Activated T-helper 1 cell treated with Interleukin-2 at 50 U/mL for 16 hours (primary cell): ENCODE measurements at regions not wholly inside any gene's neighbourhood (a gene's known extent, or its start where the extent isn't known, plus 50 kb on each side); places are given as distances from the start of the nearest gene placed in this dataset.
"Not testable (repeated sequence)": the region's sequence is repeated elsewhere in the genome, so short reads cannot be mapped to it uniquely, and the experiment has no call there.

ENCODE experiments used
- DNase-seq: peaks from one replicate; pipeline ENCODE4 v3.0.0-alpha.2; 2020; ENCODE audit warnings: low read depth

DNA sequence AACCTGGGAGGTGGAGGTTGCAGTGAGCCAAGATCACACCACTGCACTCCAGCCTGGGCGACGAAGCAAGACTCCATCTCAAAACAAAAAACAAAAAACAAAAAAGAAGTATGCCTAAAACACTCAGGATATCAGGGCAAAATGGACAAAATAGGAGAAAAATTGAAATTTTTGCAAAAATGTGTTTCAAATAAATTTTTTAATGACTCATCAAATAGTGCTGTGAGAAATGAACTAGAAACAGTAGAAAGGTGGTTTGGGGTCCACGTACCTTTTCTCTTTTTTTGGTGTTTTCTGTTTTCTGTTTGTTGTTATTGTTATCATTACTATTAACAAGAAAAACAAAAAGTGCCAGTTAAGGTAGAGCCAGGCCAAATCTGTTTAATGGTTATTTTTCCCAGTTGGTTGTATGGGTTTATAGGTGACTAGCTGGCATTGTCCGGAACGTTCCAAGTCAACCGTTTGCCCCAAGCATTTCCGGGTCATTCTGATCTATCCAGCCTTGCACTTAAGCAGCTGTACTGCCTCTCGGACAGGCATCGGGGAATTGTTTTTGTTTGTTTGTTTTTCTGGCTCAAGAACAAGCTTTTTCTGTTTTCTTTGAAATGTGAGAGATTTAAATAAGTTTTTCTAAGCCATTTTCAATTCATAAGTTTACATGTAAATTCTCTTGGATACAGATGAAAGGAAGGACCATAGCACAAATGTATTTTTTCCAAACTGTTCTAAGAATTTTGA is 157.0 kb upstream of the NEBL start:
- no peak for DNase-seq

DNA sequence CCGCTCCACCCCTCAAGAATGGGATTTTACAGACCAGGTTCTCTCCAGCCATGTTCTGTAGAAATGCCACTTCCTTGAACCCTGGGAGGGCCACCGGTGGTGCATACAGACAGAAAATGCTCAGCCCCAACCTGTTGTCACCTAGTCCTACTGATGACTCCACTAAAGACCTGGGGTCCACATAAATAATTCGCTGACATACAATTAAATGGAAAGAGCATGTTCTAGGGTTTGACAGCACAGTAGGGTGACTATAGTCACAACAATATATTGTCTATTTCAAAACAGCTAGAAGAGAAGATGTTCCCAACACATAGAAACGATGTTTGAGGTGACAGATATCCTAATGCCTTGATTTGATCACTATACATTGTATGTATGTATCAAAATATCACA is 155.6 kb upstream of the NEBL start:
- DNase-seq, result no peak

DNA sequence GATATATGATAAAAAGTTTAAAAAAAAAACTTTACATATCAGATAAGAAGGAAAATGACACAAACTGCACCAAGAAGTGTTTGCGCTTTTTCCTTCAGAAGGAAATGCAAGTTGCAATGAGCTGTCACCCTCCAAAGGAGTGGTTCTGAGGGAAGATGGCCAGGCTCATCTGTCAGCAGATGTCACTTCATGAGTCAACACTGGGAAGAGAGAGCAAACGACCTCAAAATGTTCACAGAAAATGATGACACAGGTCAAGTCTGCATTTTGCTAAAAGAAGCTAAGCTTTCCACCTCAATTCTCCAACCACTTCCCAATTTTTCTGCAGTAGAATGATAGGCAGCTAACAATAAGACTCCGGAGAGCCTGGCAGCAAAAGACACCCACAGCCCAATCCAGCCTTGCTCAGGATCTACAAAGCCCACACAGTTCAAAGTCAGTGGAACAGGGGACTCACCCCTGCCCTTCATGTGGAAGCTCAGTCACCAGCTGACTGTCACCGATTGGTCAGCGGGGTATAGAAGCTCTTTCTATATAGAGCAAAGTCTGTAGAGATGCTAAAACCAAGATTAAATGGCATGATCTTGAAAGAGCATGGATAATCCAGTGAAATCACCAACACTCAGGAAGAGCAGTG is 155.1 kb upstream of the NEBL start:
- DNase-seq, result no peak

DNA sequence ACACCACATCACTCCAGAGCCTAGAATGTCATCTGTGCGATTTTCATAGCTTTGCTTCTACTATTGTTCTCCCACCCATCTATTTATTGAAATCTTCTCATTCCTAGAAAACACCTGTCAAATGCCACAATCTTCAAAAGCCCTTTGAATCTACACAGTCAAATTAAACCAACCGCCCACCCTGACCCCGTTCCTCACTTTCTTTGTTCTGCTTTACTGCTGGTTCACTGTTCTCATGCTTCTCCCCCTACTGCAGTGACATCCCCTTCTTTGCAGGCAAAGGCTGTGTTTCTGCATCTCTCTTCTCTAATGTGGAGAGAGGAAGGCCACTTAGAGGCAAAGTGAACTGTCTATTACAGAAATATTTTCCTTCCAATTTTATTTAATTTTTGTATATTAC is 152.4 kb upstream of the NEBL start:
- no peak for DNase-seq

DNA sequence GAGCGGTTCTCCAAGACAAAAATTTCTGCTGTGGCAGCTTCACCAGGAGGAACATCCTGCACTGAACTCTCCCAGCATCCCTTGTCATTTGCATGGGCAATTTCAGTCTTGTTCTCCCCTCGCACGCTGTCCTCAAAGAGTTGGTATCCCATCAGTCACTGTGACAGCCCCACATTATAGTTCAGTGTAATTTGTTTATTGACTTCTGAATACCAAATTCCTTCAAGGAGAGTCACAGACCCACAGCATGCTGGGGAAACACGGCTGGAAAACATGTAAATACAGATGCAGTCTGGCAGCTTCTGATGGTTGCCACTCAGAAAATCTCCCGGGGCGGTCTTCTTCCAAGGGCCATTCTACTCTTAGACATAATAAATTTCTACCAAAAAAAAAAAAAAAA is 151.0 kb upstream of the NEBL start:
- no peak for DNase-seq

DNA sequence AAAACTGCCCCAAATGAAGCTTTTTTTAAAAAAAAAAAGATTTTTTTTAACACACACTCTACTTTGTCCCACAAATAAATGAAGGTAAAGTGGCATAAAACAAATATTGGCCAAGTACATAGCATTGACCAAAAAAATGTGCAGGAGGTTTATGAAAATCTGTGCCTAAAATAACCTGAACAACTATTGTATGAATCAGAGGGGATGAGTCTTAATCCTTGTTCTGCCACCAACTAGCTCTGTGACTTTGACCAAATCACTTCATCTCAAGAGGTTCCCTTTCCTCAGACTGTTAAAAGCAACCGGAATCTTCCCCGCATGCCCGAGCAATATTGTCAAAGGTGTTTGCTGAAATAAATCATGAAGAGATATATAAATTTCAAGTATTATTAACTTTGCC is 150.4 kb upstream of the NEBL start:
- DNase-seq, result no peak

DNA sequence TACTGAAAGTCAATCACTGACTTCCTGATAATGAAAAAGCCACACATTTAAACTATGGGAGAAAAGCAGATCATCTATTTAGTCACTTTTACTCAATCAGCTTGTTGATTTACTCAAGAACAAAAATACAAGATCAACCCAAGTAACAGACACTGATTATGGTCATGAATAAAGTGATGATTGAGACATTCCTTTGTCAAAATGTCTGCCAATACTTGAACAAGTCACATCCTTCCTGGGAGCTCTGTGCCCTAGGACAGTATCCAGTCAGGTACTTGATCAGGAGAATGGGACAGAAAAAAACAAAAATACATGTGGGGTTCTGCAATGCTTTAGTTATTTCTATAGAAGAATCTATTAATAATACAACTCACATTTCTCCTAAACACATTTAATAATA is 150.0 kb upstream of the NEBL start:
- no peak for DNase-seq

DNA sequence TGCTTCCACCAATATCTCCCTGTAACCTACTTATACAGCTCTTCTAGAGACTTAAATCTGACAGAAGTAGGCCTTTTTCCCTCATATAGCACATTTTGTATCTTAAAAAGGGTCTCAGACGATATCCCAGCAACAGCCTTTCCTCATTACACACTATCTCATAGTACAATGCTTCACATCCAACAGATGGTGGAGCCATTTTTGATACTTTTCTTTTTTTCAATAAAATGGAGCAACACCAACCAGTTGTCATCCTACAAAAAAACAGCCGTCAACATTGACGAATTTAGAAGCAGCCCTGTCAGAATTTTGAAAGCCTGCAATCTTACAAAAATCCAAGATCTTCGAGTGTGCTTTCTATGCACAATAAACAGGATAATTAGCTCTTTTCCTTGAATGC is 145.9 kb upstream of the NEBL start:
- no peak for DNase-seq

DNA sequence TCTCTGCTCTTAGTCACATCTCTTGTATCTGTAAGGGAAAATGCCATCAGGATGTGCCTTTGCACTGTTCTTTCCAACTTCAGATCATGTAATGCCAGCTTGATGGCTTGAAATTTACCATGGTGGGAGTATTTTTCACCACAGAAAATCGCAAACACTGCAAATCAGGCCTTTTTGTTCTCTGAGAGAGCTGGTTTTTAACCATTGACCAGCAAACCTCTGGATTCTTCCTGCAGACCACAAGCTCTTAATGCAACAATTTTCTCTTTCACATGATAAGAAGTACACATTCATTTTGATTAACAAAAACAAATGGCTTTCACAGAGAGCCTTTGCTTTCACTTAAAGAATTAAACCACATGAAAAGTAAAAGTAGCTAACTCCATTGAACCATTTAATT is 145.4 kb upstream of the NEBL start:
- no peak for DNase-seq

DNA sequence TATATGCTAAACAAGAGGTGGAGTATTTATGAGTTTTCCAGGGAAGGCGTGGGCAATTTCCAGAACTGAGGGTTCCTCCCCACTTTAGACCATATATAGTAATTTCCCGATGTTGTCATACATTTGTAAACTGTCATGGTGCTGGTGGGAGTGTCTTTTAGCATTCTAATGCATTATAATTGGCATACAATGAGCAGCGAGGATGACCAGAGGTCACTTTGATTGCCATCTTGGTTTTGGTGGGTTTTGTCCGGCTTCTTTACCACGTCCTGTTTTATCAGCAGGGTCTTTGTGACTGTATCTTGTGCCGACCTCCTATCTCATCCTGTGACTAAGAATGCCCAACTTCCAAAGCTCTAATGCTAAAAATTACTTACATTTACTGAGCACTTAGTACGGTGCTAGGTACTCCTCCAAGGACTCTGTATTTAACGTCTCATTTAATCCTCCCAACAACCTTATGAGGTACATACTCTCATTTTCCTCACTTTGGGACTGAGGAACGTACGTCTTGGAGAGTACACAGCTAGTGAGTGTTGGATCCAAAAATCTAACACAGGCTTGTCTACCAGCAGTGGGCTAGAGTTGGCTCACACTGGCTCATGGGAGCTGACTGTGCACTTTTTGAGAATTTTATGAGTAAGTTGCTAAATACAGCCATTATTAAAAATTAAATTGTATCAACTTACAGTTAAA is 144.8 kb upstream of the NEBL start:
- no peak for DNase-seq

DNA sequence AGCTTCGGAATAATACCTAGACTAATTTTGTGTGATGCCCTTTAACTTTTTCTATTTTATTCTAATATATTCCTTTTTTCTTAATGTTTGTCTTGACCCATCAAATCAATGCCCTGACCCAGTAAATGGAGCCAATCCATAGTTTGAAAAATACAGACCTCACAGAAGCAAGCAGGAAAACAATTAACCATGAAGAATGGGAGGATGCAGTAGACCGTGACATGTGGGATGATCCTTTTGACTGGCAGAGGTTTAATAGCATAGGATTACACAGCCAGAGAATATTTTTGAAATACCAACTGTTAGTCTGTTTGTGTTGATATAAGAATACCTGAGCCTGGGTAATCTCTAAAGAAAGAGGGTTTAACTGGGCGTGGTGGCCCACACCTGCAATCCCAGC is 142.6 kb upstream of the NEBL start:
- DNase-seq, result no peak

DNA sequence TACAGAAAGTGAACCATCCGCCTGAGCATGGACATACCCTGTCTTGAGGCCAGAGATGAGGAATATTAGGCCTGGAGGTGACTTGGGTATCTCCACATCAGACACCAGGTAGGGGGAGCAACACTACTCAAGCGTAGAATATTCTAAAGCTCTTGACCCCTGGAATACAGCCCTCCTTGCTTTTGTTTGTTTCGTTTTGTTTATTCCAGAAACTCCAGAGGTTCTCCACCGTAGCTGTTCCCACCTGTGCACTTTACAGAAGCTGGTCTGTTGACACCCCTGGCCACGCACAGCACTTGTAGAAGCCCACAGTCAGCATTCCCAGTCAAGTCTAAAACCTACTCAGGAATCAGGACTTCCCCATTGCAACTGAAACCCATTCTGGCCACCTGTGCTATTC is 139.6 kb upstream of the NEBL start:
- no peak for DNase-seq

DNA sequence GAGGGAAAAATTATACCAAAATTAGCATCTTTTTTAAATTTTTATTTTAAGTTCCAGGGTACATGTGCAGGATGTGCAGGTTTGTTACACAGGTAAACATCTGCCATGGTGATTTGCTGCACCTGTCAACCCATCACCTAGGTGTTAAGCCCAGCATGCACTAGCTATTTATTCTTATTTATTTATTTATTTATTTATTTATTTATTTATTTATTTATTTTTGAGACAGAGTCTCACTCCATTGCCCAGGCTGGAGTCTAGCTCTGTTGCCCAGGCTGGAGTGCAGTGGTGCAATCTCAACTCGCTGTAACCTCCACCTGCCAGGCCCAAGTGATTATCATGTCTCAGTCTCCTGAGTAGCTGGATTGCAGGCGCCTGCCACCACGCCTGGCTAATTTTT is 137.7 kb upstream of the NEBL start:
- not testable (repeated sequence) for DNase-seq

DNA sequence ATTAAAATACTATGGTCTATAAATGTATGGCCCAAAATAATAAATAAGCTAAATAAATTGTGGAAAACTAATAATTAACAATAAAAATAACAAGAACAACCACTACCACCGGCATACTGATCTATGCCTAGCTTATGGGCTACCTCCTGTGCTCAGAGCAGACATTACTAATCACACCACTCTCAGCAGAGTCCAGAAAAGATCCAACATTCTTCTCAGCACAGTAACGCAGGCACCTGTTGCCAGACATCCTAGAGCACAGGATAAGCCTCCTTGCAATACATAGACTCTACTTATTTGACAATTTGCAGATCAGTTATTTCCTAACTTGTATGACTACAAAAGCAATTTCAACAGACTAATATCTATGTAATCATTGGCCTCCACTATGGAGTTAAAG is 137.1 kb upstream of the NEBL start:
- no peak for DNase-seq

DNA sequence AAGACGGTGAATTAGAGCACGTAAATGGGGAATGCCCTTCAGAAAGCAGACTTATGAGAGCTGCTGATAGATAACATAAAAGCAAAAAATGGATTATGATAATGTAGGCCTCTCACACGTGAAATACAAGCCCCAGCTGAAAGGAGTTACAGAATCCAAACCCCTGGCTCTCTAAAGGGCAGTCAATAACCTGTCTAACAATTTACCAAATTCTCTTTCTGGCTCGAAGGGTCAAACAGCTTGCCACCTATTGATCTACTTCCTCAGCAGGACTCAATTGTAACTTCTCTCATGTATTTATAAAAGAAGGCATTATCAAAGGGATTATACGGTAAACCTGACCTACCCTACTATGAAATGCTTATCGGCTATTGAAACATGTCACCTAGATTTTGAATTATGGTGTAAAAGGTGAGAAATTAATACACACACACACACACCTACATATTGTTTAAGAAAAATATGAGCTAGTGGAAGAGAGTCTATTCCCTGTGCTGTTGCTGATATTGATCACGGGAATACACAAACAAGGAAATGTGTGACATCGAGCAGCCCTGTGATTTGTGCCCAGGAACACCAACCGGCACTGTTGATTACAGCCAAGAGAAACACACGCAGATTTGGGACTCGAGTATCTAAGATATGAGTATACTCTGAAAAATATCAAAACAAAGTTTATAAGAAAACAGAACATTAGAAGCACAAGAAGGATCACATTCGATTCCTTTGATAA is 135.6 kb upstream of the NEBL start:
- DNase-seq, result no peak

DNA sequence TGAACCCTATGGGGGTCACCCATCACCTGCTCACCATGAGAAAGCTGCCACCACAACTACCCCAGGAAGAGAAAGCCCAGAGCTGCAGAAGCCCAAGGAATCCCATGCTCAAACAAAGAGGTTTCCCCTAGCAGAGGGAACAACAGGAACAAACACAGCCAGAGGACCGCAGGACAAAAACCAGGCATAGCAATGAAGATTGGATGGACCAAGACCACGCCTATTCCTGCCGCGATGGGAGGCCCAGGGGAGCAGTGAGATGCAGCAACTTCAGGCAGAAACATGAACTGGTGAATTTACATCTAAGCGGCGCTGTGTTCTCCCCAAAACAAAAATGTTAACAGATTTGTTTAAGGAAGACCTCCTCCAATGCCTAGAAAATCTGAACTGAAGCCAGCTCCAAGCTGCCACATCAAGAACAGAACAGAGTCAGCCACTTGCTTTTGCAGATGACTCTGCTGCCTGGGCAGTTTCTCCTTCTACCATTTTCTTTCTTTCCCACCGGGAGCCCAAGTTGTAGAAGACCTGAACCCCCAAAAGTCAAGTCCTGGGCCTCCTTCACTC is 134.2 kb upstream of the NEBL start:
- no peak for DNase-seq

DNA sequence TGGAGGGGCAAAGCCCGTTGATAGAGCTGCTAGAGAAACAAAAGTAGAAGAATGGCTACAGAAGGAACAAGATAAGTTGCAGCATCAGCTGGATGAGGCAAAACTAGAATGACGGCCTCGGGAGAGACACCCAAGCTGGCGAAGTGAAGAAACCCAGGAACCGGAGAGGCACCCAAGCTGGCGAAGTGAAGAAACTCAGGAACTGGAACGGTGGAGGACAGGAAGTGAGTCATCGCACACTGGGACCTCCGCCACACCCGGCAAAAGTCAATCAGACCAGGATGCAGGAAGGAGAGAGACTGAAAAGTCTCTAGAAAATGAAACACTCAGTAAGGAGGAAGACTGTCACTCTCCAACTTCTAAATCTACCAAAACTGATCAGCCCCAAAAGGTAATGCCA is 133.0 kb upstream of the NEBL start:
- no peak for DNase-seq

DNA sequence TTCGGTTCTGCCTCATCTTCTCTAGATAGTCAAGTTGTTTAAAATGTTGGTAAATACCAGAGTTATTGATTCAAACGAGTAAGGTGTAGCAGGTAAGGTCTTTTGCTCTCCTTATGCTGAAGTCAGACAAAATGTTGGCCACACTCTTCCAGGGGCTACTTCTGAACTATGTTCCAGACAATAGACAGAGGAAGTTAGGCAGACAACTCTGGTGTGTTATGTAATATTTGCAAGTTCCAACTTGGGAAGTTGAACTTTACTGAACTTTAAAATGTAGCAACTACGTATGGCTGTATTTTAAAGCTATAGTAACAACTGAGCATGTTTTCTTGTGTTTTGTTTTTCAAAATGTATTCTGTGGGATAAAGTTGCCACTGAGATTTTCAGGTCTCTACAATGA is 125.7 kb upstream of the NEBL start:
- DNase-seq, result no peak

DNA sequence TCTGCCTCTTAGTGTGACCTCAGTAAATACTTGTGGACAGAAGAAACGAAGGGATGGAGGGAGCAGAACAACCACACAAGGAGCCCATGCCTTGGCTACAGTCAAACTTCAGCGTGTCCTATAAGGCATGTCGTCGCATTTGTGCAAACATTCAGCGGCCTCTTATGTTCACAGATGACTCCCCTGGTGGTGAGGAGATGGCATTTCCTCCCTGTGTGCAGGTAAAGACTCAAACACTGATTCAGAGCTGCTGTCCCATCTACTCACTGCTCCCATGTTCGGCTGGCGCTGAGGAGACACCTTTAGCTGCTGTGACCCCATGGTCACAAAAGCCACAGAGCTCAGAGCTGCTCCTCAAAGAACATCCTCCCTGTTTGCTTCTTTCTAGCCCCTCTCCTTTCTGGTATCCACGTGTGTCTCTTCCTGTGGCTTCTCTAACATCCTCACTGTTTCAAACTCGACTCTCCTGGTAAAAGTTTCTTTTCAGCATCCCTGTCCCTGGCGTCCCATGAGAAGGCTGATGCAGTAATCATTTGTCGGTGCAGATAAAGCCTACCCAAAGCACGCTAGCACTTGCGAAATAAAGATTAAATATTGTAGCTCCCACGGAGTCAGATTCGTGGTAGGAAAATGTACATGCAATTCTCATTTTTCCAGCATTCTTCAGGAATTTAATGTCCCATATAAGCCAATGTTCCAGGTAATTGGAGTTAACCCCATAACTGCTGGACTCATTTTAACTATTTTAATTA is 124.9 kb upstream of the NEBL start:
- no peak for DNase-seq

DNA sequence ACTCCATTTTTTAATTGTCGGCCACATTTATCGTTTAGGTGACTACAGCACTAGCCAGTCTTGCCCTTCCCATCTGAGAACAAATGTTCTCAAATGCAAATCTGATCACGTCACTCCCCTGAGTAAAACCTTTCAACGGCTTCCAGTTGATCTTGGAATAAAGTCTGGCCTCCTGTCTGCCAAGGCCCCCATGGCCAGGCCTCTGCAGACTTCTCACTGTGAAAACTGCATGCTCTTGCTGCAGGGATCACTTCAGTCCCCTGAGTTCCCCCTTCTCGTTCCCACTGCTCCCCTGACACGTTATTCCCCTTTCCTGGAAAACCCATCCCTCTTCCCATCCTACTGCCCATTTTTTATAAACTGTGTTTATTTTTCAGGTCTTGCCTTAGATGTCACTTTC is 124.1 kb upstream of the NEBL start:
- no peak for DNase-seq

DNA sequence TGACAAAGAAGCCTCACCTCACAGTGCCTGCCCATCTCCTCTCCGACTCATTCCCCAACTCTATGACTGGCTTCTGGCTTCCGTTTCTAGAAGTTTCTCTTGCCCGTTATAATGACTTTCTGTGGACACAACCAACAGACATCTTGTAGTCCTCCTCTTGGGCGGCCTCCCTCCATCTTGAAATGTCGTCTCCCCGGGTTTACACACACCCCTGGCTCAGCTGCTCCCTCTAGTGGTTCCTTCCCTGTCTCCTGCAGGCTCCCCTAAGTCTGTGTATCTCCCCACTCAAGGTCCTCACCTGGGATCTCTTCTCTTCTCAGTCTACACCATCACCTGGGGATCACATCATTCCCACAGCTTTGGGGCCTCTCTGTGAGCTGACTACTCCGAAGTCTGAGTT is 123.4 kb upstream of the NEBL start:
- DNase-seq, result no peak

DNA sequence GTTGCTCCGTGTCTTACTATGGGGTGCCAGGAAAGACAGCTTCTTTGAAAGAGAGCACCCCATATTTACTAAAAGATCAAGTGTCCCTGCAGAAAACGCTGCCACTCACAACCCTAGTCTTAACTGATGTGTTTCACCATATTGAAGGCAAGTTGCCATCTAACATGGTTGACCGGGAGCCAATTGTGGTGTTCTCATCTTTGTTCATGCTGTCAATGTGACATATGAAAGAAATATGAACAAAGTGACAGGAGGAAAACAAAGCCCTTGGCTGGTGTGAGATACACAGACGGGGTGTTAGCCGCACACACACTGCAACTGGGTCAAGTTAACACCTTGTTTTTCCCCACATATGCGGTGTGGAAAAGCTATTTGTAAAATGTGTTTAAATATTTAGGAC is 122.3 kb upstream of the NEBL start:
- DNase-seq, result no peak
